ENCODE measurements at regions not wholly inside any gene's neighbourhood (a gene's known extent, or its start where the extent isn't known, plus 50 kb on each side); places are given as distances from the start of the nearest gene placed in this dataset.

GRCh38 chr2:204019572-204020501, 83.3 kb downstream of the ICOS start:
- Histone ChIP-seq H3K4me1 (ENCODE audit: insufficient read depth) (peaks cover under 1% of the 10 kb centered on the region), H3K79me2 (no peaks in the 10 kb centered on the region), H3K4me3 (no peak overlapping the region), H4K20me1 (ENCODE audit: insufficient read depth, poor library complexity, severe bottlenecking) (no peaks in the 10 kb centered on the region), H3K27me3 (no peaks in the 10 kb centered on the region), H3K27ac (no peak overlapping the region), H3K36me3 (replicated peaks; ENCODE audit: insufficient read depth, low read depth) (no peaks in the 10 kb centered on the region), H3K9me2 (replicated peaks; ENCODE audit: insufficient read depth) (no peaks in the 10 kb centered on the region), H3K9me3 (ENCODE audit: low read depth) (no peaks in the 10 kb centered on the region), H2AFZ (no peak overlapping the region), H3K4me2 (no peak overlapping the region)
- WGBS (ENCODE audit: low lambda C conversion rate, missing lambda C conversion rate), result 89% methylated on average over 6 of the region's 6 CpGs
- no peak for DNase-seq (ENCODE audit: low spot score)
- TF ChIP-seq CTCF (IDR thresholded peaks at IDR 0.05; ENCODE audit: poor library complexity) (no peak), EZH2 (IDR thresholded peaks at IDR 0.05; ENCODE audit: borderline replicate concordance) (no peak), EZH2phosphoT487 (IDR thresholded peaks at IDR 0.05; ENCODE audit: low read depth, severe bottlenecking, unreplicated experiment) (no peak)

DNA sequence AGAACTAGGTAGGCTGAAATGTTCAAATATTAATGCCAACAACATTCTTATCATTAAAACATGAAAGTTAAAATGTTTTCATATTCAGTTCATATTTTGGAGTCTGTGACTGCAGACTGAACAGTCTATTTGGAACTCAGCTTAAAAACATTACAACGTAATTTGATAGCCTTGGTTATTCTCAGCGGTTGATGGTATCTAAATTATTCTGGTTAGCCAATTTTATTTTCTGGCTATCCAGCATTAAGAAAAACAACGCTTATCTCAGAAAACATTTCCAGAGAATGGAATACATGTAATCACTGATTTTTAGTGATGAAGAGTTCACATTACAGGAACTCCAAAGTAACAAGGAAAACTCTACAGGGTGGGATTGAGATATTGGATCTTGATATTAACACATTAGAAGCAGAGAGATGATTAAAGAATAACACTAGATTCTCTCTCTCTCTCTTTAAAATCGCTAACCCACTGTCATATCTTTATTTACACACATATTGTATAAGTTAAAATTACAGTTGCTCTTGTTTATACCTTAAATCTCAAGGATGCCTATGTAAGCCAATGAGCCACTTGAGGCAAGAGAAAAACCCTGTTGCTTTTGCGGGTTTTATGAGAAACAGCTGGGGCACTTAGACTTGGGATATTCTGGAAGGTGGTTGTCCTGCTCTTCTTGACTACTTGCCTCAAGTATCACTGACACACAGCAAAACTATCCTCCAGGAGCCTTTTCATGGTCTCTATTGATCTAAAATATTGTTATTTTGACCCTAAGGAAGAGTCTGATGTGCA, 84.9 kb downstream of the ICOS start:
- Histone ChIP-seq H3K9me3 (ENCODE audit: low read depth) (no peaks in the 10 kb centered on the region), H3K36me3 (replicated peaks; ENCODE audit: insufficient read depth, low read depth) (no peaks in the 10 kb centered on the region), H3K4me1 (ENCODE audit: insufficient read depth) (peaks cover 6% of the 10 kb centered on the region), H4K20me1 (ENCODE audit: insufficient read depth, poor library complexity, severe bottlenecking) (no peaks in the 10 kb centered on the region), H2AFZ (no peak overlapping the region), H3K4me3 (no peak overlapping the region), H3K79me2 (no peaks in the 10 kb centered on the region), H3K9me2 (replicated peaks; ENCODE audit: insufficient read depth) (no peaks in the 10 kb centered on the region), H3K27me3 (no peaks in the 10 kb centered on the region), H3K27ac (no peak overlapping the region), H3K4me2 (no peak overlapping the region)
- no peak for TF ChIP-seq EZH2phosphoT487 (IDR thresholded peaks at IDR 0.05; ENCODE audit: low read depth, severe bottlenecking, unreplicated experiment)
- TF ChIP-seq EZH2 (IDR thresholded peaks at IDR 0.05; ENCODE audit: borderline replicate concordance), result no peak
- TF ChIP-seq CTCF (IDR thresholded peaks at IDR 0.05; ENCODE audit: poor library complexity), result no peak
- no peak for DNase-seq (ENCODE audit: low spot score)
- WGBS (ENCODE audit: low lambda C conversion rate, missing lambda C conversion rate), result 71% methylated on average over 5 of the region's 5 CpGs

DNA sequence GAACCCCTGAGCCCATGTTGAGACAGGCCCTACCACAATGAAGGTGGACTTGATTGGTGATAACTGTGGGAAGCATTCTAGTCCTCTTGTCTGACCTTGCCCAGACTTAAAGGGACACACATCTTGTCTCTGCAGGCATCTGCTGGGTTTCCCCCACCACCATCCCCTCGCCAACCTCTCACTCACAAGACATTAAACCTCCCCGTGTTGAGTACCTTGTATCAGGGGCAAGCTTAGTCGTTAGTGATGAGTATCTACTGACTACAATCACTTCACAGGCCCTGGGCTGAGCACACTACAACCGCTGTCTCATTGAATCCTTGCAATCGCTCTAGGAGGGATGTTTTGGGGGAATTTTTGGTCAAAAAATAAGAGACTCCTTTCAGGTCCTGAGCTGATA, 86.0 kb downstream of the ICOS start:
- Histone ChIP-seq H3K36me3 (replicated peaks; ENCODE audit: insufficient read depth, low read depth) (no peaks in the 10 kb centered on the region), H2AFZ (no peak overlapping the region), H3K27ac (no peak overlapping the region), H3K4me3 (no peak overlapping the region), H3K9me2 (replicated peaks; ENCODE audit: insufficient read depth) (no peaks in the 10 kb centered on the region), H3K4me2 (no peak overlapping the region), H3K4me1 (ENCODE audit: insufficient read depth) (peaks cover 6% of the 10 kb centered on the region), H4K20me1 (ENCODE audit: insufficient read depth, poor library complexity, severe bottlenecking) (no peaks in the 10 kb centered on the region), H3K9me3 (ENCODE audit: low read depth) (no peaks in the 10 kb centered on the region), H3K27me3 (no peaks in the 10 kb centered on the region), H3K79me2 (no peaks in the 10 kb centered on the region)
- 70% methylated on average over 5 of the region's 5 CpGs for WGBS (ENCODE audit: low lambda C conversion rate, missing lambda C conversion rate)
- no peak for DNase-seq (ENCODE audit: low spot score)
- TF ChIP-seq CTCF (IDR thresholded peaks at IDR 0.05; ENCODE audit: poor library complexity), result no peak
- TF ChIP-seq EZH2 (IDR thresholded peaks at IDR 0.05; ENCODE audit: borderline replicate concordance), result no peak
- TF ChIP-seq EZH2phosphoT487 (IDR thresholded peaks at IDR 0.05; ENCODE audit: low read depth, severe bottlenecking, unreplicated experiment), result no peak
